ENCODE measurements at regions not wholly inside any gene's neighbourhood (a gene's known extent, or its start where the extent isn't known, plus 50 kb on each side); places are given as distances from the start of the nearest gene placed in this dataset.
A peak's percentile ranks its signal among the peaks of the same experiment; 100 is the strongest.

DNA sequence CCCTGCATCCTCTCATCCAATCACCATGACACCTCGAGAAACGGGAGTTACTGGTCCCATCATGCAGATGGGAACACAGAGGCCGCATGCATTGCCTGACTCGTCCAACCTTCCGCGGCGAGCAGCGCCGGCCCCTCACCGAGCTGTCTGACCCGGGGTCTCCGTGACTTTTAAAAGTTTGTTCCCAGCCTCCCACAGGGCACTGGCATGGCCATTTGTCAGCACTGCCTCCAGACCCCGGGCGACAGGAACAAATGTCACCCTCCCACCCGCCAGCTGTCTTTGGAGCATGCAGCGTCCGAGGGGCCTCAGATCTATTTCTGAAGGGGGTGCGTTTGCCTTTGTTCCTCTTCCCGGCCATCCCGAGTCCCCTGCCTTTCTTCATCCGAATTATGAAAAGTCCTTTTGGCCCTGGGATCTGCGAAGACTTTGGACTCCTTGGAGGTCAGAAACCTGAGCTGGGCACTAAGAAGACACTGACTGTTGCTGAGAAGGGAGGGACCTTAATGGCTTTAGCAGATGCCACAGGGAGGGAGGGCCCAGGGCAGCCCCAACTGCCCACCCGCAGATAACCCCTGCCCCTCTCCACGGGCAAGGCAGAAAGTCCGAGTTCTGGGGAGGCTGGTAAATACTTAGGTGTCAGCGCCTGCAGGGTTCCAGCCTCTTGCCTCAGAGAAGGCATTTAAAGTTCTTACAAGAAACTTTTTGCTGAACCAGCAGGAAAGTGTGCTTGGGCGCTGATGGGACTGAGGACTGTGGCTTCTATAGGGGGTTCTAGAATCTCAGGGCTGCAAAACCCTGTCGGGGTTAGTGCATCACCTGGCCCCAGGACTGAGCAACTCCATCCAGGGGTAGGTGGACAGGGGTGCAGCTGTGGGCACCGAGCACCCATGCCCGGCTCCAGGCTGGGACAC lies 348.1 kb downstream of the FOXL1 start:
- no peak for DNase-seq

GRCh38 chr16:86927699-86928098 lies 349.4 kb downstream of the FOXL1 start:
- Histone ChIP-seq H3K9ac (no peak overlapping the region), H3K4me1 (ENCODE audit: insufficient read depth) (peaks cover 32% of the 10 kb centered on the region), H3K4me3 (no peak overlapping the region), H3K27ac (no peak overlapping the region), H3K9me2 (ENCODE audit: insufficient read depth) (no peaks in the 10 kb centered on the region), H3K79me2 (ENCODE audit: insufficient read depth) (no peaks in the 10 kb centered on the region), H3K36me3 (ENCODE audit: low read depth) (no peaks in the 10 kb centered on the region), H3F3A (ENCODE audit: insufficient read depth) (peaks cover 13% of the 10 kb centered on the region), H2AFZ (no peak overlapping the region), H3K9me3 (ENCODE audit: low read depth) (no peaks in the 10 kb centered on the region), H3K4me2 (ENCODE audit: unreplicated experiment) (no peak overlapping the region), H4K20me1 (ENCODE audit: insufficient read depth) (no peaks in the 10 kb centered on the region), H3K27me3 (replicated peaks; ENCODE audit: insufficient read depth) (no peaks in the 10 kb centered on the region)
- WGBS, 2 experiments (ENCODE audit: low coverage in 1 of 2, low lambda C conversion rate in 2 of 2, missing lambda C conversion rate in 2 of 2): 86 to 87% methylated on average over 3 of the region's 3 CpGs
- TF ChIP-seq EZH2 (IDR thresholded peaks at IDR 0.05; ENCODE audit: insufficient read depth, poor library complexity, severe bottlenecking): no peak
- no peak for TF ChIP-seq EZH2phosphoT487 (IDR thresholded peaks at IDR 0.05; ENCODE audit: insufficient read depth, low read depth)
- no peak for DNase-seq
- in situ Hi-C loops (cut with MboI): no loop called here

More for the DNA sequence above, 348.1 kb downstream of the FOXL1 start:
- Histone ChIP-seq H3K27me3 (replicated peaks; ENCODE audit: insufficient read depth) (no peaks in the 10 kb centered on the region), H3K36me3 (ENCODE audit: low read depth) (no peaks in the 10 kb centered on the region), H2AFZ (no peak overlapping the region), H3K9me3 (ENCODE audit: low read depth) (no peaks in the 10 kb centered on the region), H3K27ac (no peak overlapping the region), H3K4me3 (no peak overlapping the region), H3K79me2 (ENCODE audit: insufficient read depth) (no peaks in the 10 kb centered on the region), H3K9me2 (ENCODE audit: insufficient read depth) (no peaks in the 10 kb centered on the region), H4K20me1 (ENCODE audit: insufficient read depth) (no peaks in the 10 kb centered on the region), H3K4me1 (ENCODE audit: insufficient read depth) (peaks cover 26% of the 10 kb centered on the region), H3K4me2 (ENCODE audit: unreplicated experiment) (no peak overlapping the region), H3K9ac (no peak overlapping the region), H3F3A (ENCODE audit: insufficient read depth) (peaks cover 13% of the 10 kb centered on the region)
- in situ Hi-C loops (cut with MboI): no loop called here
- TF ChIP-seq EZH2 (IDR thresholded peaks at IDR 0.05; ENCODE audit: insufficient read depth, poor library complexity, severe bottlenecking) (no peak), EZH2phosphoT487 (IDR thresholded peaks at IDR 0.05; ENCODE audit: insufficient read depth, low read depth) (no peak)
- WGBS, 2 experiments (ENCODE audit: low coverage in 1 of 2, low lambda C conversion rate in 2 of 2, missing lambda C conversion rate in 2 of 2): 70 to 71% methylated on average over 30 of the region's 30 CpGs

- TF ChIP-seq EZH2phosphoT487 (IDR thresholded peaks at IDR 0.05; ENCODE audit: insufficient read depth, low read depth) (no peak), EZH2 (IDR thresholded peaks at IDR 0.05; ENCODE audit: insufficient read depth, poor library complexity, severe bottlenecking) (no peak)
- Histone ChIP-seq H3F3A (ENCODE audit: insufficient read depth) (peaks cover 13% of the 10 kb centered on the region), H3K27ac (no peak overlapping the region), H3K27me3 (replicated peaks; ENCODE audit: insufficient read depth) (no peaks in the 10 kb centered on the region), H2AFZ (no peak overlapping the region), H3K9ac (no peak overlapping the region), H3K9me3 (ENCODE audit: low read depth) (no peaks in the 10 kb centered on the region), H3K9me2 (ENCODE audit: insufficient read depth) (no peaks in the 10 kb centered on the region), H3K4me1 (ENCODE audit: insufficient read depth) (peaks cover 32% of the 10 kb centered on the region), H3K4me2 (ENCODE audit: unreplicated experiment) (no peak overlapping the region), H4K20me1 (ENCODE audit: insufficient read depth) (no peaks in the 10 kb centered on the region), H3K4me3 (no peak overlapping the region), H3K36me3 (ENCODE audit: low read depth) (no peaks in the 10 kb centered on the region), H3K79me2 (ENCODE audit: insufficient read depth) (no peaks in the 10 kb centered on the region)
- in situ Hi-C loops (cut with MboI): no loop called here
- DNase-seq: no peak
- WGBS, 2 experiments (ENCODE audit: low coverage in 1 of 2, low lambda C conversion rate in 2 of 2, missing lambda C conversion rate in 2 of 2): 48 to 60% methylated on average over 9 of the region's 9 CpGs
These were observed 350.2 kb downstream of the FOXL1 start for GRCh38 chr16:86928523-86929011.

DNA sequence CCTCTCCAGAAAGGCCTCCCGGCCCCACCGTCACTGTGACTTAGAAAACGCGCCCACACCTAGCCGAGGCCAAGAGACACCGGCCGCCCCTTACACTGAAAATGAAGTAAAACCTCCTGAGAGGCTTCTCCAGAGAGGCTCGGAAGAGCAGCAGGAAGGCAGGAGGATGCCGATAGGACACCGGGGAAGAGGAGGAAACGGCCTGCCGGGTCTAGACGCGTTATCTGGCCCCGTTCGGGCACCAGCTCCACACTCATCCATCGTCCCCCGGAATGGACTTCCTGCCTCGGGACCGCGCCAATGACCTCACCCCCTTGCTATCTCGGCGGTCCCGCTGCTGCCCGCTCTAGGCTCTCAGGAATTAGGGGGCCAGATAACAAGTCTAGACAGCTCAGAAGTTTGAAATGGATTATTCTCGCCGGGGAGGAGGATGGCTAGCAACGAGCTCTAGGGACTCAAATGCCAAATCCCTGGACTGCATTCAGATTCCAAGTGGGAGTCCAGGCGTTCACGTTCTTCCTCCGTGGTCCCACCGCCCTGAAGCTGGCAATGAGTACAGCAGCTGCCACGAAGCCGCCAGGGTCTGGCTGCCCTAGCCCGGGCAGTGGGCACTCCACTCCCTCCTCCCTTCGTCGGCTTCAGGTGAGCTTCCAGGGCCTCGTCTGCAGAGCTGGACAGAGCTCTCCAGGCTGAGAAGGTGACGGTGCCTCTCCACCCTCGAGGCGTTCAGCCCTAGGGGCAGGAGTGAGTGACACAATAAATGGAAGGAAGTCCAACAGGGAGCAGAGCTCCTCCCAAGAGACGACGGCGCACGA lies 350.9 kb downstream of the FOXL1 start:
- Histone ChIP-seq H2AFZ (no peak overlapping the region), H3K27ac (no peak overlapping the region), H3K9ac (no peak overlapping the region), H3F3A (ENCODE audit: insufficient read depth) (peaks cover 13% of the 10 kb centered on the region), H3K4me3 (no peak overlapping the region), H3K27me3 (replicated peaks; ENCODE audit: insufficient read depth) (peaks cover 2% of the 10 kb centered on the region; the same call in 1 of the 2 replicates), H3K9me3 (ENCODE audit: low read depth) (no peaks in the 10 kb centered on the region), H3K4me1 (ENCODE audit: insufficient read depth) (peaks cover 29% of the 10 kb centered on the region), H4K20me1 (ENCODE audit: insufficient read depth) (no peaks in the 10 kb centered on the region), H3K4me2 (ENCODE audit: unreplicated experiment) (peak overlapping the region; percentile 31), H3K36me3 (ENCODE audit: low read depth) (no peaks in the 10 kb centered on the region), H3K9me2 (ENCODE audit: insufficient read depth) (no peaks in the 10 kb centered on the region), H3K79me2 (ENCODE audit: insufficient read depth) (no peaks in the 10 kb centered on the region)
- DNase-seq: peak; percentile 77
- in situ Hi-C loops (cut with MboI): no loop called here
- WGBS, 2 experiments (ENCODE audit: low coverage in 1 of 2, low lambda C conversion rate in 2 of 2, missing lambda C conversion rate in 2 of 2): 59 to 63% methylated on average over 45 of the region's 45 CpGs
- TF ChIP-seq EZH2 (IDR thresholded peaks at IDR 0.05; ENCODE audit: insufficient read depth, poor library complexity, severe bottlenecking) (no peak), EZH2phosphoT487 (IDR thresholded peaks at IDR 0.05; ENCODE audit: insufficient read depth, low read depth) (no peak)

Data from GM23248 (cell line).